Stimulated activated naive CD8-positive, alpha-beta T cell treated with anti-CD3 and anti-CD28 coated beads, Interleukin-15, Interleukin-2, amounts not matched to agents 100 ng/mL and 50 ng/mL, for 24 hours (primary cell): ENCODE measurements at regions not wholly inside any gene's neighbourhood (a gene's known extent, or its start where the extent isn't known, plus 50 kb on each side); places are given as distances from the start of the nearest gene placed in this dataset.
"Not testable (repeated sequence)": the region's sequence is repeated elsewhere in the genome, so short reads cannot be mapped to it uniquely, and the experiment has no call there.

Source experiments
- H3K27ac Mint-ChIP-seq: one replicate; pipeline ENCODE4 v1.8.0; 2021; ENCODE audit warnings: mild to moderate bottlenecking, mixed read lengths
- H3K27me3 Mint-ChIP-seq: one replicate; pipeline ENCODE4 v1.8.0; 2021; ENCODE audit warnings: mixed read lengths
- H3K36me3 Mint-ChIP-seq: one replicate; pipeline ENCODE4 v1.8.0; 2021; ENCODE audit warnings: low read depth, mixed read lengths
- H3K4me1 Mint-ChIP-seq: one replicate; pipeline ENCODE4 v1.8.0; 2021; ENCODE audit warnings: low read depth, mixed read lengths
- H3K4me3 Mint-ChIP-seq: one replicate; pipeline ENCODE4 v1.8.0; 2021; ENCODE audit warnings: mild to moderate bottlenecking, mixed read lengths
- H3K9me3 Mint-ChIP-seq: one replicate; pipeline ENCODE4 v1.8.0; 2021; ENCODE audit warnings: mixed read lengths

DNA sequence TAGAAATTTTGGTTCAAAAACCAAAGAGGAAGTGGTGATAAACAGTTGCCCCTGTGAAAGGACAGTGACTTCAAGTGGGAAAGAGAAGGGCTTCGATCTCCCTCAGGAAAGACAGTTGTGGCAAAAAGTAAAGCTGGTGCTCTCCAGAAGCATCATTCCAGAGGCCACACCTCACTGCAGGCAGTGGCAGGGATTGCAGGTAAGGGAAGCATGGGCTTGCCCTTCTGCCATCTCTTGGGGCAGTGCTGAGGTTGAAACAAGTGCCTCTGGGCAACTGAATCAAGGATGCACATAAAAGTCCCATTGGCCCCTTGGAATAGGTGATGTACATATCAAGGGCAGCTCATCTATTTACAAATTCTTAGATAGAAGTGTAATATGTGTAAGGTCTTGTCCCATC, 155.4 kb downstream of the FAM72C start:
- not testable (repeated sequence) for H3K4me3 Mint-ChIP-seq, H3K9me3 Mint-ChIP-seq, H3K27me3 Mint-ChIP-seq, H3K36me3 Mint-ChIP-seq, H3K4me1 Mint-ChIP-seq, H3K27ac Mint-ChIP-seq

DNA sequence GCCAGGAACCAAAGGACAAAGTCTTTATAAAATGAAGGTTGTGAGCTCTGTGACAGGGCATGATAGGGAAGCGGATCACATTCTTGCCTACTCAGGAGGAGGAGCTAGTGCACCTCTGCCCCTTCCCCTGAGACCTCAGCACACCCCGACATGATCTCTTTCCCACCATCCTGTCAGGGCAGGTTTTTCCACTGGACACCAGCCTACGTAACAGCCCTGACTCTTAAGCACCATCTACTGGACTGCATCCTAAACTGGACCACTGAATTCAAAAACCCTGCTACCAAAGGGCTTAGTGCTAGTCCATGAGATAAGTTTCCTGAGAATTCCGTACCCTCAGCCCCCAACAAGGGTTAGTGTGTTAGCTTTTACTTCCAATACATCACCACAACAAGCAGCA, 166.4 kb downstream of the FAM72C start:
- not testable (repeated sequence) for H3K27ac Mint-ChIP-seq, H3K9me3 Mint-ChIP-seq, H3K4me1 Mint-ChIP-seq, H3K36me3 Mint-ChIP-seq, H3K4me3 Mint-ChIP-seq, H3K27me3 Mint-ChIP-seq

DNA sequence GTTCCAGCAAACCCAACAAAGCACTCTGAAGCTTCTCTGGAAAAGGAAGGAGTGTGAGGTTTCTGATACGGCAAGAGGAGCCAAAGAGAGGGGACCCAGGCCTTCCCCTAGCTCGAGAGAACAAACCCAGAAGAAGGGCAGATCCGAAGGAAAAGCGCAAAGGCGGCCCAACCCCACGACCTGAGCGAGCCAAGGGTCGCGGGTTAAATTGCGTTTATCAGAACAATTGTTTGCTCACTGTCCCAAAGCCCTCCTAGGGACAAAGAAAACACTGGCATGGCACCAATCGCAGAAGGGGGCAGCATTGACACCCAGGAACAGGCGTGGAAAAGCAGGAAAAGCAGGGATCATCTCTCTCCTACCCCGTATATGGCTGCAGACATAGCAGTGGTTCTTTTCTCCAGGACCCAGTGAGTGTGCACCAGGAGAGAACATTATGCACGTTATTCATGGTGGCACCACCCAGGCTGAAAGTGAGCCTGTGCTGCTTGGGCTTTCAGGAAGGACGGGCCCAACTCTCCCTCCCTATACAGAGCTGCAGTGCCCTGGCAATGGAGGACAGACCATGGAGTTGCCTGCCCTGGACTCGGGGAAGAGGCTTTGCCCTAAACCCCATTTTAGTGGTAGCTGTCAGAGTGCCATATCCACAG, 167.0 kb downstream of the FAM72C start:
- H3K27me3 Mint-ChIP-seq, H3K4me3 Mint-ChIP-seq, H3K27ac Mint-ChIP-seq, H3K36me3 Mint-ChIP-seq, H3K9me3 Mint-ChIP-seq, H3K4me1 Mint-ChIP-seq: not testable (repeated sequence)

DNA sequence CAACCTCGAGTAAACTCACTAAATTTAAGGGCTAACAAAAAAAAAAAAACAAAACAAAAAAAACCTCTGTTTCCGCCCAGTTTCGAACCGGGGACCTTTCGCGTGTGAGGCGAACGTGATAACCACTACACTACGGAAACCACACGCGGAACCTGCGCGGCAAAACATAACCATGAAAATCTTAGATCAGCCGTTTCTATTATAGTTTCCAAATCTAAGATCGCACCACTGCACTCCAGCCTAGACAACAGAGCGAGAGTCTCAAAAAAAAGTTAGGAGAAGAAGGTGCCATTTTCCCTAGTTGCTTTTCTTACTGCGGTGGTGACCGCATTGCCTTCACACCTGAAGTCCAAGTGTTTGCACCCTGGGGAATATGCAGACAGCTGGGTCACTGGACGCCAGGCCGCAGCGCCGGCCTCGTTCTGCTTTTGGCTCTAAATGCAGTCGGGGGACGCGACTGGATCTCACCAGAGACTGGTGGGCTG, 167.8 kb downstream of the FAM72C start:
- not testable (repeated sequence) for H3K36me3 Mint-ChIP-seq, H3K27me3 Mint-ChIP-seq, H3K27ac Mint-ChIP-seq, H3K9me3 Mint-ChIP-seq, H3K4me1 Mint-ChIP-seq
- peak overlapping the region; percentile 72 for H3K4me3 Mint-ChIP-seq

DNA sequence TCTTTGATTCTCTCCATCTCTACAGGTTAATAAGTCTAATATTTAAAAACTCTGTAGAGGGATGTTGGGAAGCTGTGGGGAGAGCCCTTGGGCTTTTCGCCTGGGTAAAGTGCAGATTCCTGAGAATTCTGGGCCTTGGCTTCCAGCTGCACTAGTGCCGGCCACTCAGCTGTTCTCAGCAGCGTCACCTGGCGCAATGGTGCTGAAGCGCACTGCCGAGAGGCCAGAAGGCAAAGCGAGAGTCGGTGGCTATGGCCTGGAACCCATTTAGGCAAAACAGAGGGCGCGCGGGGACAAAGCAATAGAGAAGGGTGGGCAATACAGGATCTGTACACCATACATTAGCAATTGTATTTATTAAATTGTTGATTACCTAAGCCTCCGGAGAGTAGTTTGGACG, 168.7 kb downstream of the FAM72C start:
- not testable (repeated sequence) for H3K36me3 Mint-ChIP-seq, H3K4me3 Mint-ChIP-seq, H3K27ac Mint-ChIP-seq, H3K4me1 Mint-ChIP-seq, H3K27me3 Mint-ChIP-seq, H3K9me3 Mint-ChIP-seq

DNA sequence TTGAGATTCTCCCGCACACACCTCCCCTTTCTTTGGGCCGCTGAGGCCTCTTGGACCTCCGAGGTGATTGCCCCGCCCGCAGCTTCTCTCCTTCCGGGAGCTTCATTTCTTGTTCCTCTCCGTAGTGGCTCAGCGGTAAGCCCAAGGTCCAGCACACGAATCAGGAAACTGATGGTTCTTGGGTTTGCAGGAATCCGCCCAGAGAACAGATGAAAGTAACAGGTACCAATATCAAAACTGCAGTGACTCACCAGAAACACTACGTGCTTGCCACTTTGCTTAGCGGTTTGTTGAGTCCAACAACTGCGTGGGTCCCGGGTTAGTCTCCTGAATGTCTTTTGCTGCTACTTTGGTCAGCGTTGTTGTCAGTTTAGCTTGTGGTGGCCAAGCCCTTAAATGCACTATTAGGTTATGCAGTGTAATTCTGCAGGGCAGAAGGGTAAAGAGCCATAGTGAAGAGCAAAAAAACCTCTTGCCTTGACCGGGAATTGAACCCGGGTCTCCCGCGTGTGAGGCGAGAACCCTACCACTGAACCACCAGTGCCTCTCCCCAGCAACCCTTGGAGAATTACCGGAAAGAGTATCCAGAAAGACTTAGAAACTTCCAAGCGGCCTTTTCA, 172.1 kb downstream of the FAM72C start:
- H3K27ac Mint-ChIP-seq, H3K27me3 Mint-ChIP-seq, H3K4me1 Mint-ChIP-seq, H3K9me3 Mint-ChIP-seq, H3K4me3 Mint-ChIP-seq, H3K36me3 Mint-ChIP-seq: not testable (repeated sequence)

DNA sequence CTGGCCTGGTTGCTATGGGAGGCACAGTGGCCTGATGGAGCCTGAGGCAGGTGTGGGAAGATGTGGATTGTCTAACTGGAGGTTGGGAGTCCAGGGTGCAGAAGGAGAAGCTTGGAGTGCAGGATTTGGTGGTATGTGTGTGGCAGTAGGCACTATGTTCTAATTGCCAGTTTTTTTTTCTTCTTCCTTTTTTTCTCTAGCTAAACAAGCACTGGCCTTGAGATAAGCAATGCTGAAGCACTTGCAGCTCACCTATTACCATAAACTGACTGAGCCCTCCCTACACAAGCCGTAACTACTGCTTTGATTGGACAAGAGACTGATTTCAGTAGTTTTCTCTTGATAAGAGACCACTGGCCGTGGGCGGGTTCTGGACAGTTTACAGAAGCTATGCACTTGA, 175.4 kb downstream of the FAM72C start:
- not testable (repeated sequence) for H3K36me3 Mint-ChIP-seq, H3K9me3 Mint-ChIP-seq, H3K4me3 Mint-ChIP-seq, H3K27ac Mint-ChIP-seq, H3K27me3 Mint-ChIP-seq, H3K4me1 Mint-ChIP-seq

DNA sequence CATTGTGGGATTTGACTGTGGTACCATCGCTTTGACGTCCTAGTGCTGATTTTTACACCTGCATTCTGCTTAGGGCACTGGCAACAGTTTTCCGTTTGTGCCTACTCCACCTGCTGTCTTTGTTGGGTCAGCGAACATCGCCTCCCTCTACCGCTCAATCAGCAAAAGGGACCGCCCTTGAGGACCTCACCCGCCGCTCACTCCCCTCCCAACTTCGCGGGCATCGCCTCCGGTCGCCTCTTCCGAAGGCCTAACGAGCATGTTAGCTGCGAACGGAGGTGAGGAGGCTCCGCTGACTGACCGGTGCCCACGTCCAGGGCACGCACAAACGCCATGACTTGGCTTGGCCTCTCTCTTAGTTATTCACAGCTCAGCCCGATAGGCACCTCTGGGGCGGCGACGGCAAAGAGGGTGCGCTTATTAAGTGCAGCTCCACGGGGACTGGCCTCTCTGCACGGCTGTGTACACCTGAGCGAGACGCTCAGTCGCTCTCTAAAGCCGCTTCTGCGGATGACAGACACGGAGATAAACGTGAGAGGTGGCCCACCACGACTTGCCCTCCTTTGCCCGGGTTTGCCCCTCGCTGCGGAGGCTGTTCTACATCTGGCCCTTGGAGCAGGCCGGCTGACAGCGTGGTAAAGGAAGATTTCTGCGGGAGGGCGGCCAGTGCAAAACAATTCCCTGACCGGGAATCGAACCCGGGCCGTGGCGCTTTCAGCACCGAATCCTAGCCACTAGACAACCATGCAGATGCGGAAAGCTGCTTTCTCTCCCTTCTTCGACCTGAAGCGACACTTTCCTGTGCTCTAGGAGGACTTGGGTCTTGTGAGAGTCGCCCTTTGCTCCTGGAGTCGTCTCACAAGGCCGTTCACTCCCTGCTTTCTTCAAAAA, 179.5 kb downstream of the FAM72C start:
- not testable (repeated sequence) for H3K4me3 Mint-ChIP-seq, H3K27me3 Mint-ChIP-seq, H3K27ac Mint-ChIP-seq, H3K4me1 Mint-ChIP-seq, H3K36me3 Mint-ChIP-seq, H3K9me3 Mint-ChIP-seq

DNA sequence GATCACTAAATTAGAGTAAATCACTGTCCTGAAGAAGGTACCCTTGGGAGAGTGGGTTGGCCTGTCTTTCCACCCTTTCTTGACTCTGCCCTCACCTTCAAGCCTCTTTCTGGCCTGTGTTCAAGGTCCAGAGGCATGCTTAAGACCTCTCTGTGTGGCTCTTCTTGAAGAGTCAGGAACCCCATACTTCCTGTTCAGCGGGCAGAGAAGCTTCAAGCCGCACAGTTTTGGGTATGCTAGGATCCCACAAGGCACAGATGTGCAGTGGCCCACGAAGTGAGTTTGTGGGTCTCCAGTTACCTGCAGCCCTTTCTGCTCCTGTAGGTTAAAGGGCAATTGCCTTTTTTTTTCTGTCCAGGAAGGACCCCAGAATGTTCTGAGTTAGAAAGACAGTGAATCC, 185.4 kb downstream of the FAM72C start:
- not testable (repeated sequence) for H3K27ac Mint-ChIP-seq, H3K9me3 Mint-ChIP-seq, H3K27me3 Mint-ChIP-seq, H3K36me3 Mint-ChIP-seq, H3K4me1 Mint-ChIP-seq, H3K4me3 Mint-ChIP-seq

DNA sequence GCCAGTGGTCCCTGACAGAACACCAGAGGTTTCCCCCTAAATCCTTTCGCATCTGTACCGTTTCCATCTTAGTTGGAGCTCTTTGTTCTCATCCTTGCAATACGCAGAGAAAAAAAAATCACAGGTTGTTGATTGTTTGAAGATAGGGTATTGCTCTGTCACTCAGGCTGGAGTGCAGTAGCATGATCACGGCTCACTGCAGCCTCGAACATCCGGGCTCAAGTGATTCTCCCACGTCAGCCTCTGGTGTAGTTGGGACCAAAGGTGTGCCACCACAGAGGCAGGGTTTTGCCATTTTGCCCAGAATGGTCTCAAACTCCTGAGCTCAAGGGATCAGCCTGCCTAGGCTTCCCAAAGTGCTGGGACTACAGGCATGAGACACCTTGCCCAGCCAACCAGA, 185.9 kb downstream of the FAM72C start:
- not testable (repeated sequence) for H3K27ac Mint-ChIP-seq, H3K36me3 Mint-ChIP-seq, H3K9me3 Mint-ChIP-seq, H3K4me3 Mint-ChIP-seq, H3K4me1 Mint-ChIP-seq, H3K27me3 Mint-ChIP-seq

DNA sequence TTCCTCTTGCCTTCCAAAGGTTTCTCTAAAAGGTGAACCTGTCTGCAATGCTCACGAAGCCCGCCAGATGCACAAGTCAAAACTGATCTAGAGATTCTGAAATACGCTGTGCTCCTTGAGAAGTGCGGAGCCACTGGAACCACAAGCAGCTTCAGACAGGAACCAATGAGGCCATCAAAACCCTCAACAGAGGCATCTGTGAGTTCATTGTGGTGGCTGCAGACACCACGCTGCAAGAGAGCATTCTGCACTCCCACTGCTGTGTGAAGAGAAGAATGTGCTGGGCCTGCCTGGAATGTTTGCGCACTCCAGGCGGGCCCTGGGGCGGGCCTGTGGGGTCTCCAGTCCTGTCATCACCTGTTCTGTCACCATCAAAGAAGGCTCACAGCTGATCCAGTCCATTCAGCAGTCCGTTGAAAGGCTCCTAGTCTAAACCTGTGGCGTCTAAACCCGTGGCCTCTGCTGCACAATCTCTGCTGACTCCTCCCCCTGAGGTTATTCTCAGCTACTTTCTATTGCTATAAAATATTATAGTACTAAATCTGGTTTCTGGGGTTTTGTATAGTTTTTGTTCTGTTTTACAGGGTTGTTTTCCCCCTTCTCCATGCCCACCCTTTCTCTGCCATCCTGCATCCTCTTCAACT, 187.4 kb downstream of the FAM72C start:
- not testable (repeated sequence) for H3K9me3 Mint-ChIP-seq, H3K27me3 Mint-ChIP-seq, H3K27ac Mint-ChIP-seq, H3K36me3 Mint-ChIP-seq, H3K4me1 Mint-ChIP-seq, H3K4me3 Mint-ChIP-seq

DNA sequence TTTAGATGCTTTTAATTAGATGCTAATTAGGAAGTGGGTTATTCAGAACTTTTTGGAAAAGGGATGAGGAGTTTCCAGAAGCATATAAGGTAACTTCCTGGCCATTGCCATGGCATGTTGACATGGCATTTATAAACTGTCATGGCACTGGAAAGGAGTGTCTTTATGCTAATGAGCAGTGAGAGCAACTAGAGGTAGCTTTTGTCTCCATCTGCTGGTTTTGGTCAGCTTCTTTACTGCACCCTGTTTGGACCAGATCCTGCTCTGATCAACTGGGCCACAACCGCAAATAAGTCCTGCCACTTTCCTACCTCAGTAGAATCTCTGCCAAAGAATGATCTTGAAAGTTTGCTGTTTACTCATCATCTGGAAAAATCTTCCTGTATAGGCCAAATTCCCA, 193.6 kb downstream of the FAM72C start:
- not testable (repeated sequence) for H3K27me3 Mint-ChIP-seq, H3K27ac Mint-ChIP-seq, H3K36me3 Mint-ChIP-seq, H3K4me3 Mint-ChIP-seq, H3K4me1 Mint-ChIP-seq, H3K9me3 Mint-ChIP-seq

DNA sequence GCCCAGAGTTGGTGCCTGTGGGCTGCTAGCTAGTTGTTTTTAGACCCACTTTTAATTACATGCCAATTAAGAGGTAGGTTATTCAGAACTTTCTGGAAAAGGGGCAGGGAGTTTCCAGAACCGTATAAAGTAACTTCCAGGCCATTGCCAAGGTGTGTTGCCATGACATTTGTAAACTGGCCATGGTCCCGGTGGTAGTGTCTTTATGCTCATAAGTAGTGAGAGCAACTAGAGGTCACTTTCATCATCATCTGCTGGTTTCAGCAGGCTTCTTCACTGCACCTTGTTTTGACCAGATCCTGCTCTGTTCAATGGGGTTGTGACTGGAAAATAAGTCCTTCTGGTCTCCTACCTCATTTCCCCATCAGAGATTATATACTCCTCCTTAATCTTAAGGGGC, 207.0 kb downstream of the FAM72C start:
- H3K4me3 Mint-ChIP-seq, H3K4me1 Mint-ChIP-seq, H3K36me3 Mint-ChIP-seq, H3K27me3 Mint-ChIP-seq, H3K9me3 Mint-ChIP-seq, H3K27ac Mint-ChIP-seq: not testable (repeated sequence)

DNA sequence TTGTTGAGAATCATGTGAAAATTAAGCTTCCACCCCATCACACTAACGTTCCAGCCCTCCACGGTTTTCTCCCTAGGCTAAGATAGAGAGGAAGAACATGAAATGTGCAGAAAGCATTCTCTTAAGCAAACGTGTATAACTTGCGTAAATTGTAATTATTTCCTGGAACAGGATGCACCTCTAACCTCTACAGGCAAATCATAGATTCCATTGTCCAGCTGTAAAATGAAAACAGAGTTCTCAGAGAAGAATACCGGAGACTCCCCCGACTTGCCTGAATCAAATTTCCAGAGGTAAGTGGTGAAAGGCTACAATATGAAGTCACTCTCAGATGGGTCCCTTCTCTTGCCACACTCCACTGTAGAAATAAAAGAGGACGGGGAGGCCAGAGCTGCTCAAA, 211.4 kb downstream of the FAM72C start:
- not testable (repeated sequence) for H3K9me3 Mint-ChIP-seq, H3K36me3 Mint-ChIP-seq, H3K4me3 Mint-ChIP-seq, H3K4me1 Mint-ChIP-seq, H3K27ac Mint-ChIP-seq, H3K27me3 Mint-ChIP-seq

DNA sequence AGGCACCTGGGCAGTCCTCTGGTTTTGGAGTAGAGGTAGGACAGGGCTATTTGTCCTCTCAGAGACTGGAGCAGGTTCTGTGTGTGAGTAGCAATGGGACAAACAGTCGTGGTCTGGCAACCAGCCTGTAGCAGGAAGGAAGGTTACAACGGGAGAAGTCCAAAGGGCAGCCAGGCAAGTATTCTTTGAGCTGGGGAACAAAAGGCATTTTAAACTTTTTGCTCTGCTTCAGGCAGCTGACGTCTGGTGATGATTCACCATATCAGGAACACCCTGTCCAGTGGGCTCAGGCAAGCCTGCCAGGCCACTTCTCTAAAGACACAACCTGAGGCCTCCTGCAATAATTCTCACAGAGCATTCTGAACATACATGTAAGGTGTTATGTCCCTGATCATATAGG, 215.8 kb downstream of the FAM72C start:
- not testable (repeated sequence) for H3K27me3 Mint-ChIP-seq, H3K4me3 Mint-ChIP-seq, H3K27ac Mint-ChIP-seq, H3K36me3 Mint-ChIP-seq, H3K4me1 Mint-ChIP-seq, H3K9me3 Mint-ChIP-seq
